GM18499 (cell line): ENCODE measurements at regions not wholly inside any gene's neighbourhood (a gene's known extent, or its start where the extent isn't known, plus 50 kb on each side); places are given as distances from the start of the nearest gene placed in this dataset.
"Not testable (repeated sequence)": the region's sequence is repeated elsewhere in the genome, so short reads cannot be mapped to it uniquely, and the experiment has no call there.

ENCODE experiments used
- ATAC-seq: cut with Tn5 transposase; IDR thresholded peaks from one replicate; pipeline ENCODE4 v1.9.1; 2021; ENCODE audit warnings: moderate number of reproducible peaks; ENCODE audit not compliant: insufficient read depth, unreplicated experiment

- ATAC-seq = no peak
Observed at GRCh38 chr1:70737125-70737524, 310.5 kb downstream of the PTGER3 start.

GRCh38 chr1:70738624-70739023 lies 309.0 kb downstream of the PTGER3 start:
- ATAC-seq = no peak

GRCh38 chr1:70745199-70745598 lies 302.4 kb downstream of the PTGER3 start:
- no peak for ATAC-seq

DNA sequence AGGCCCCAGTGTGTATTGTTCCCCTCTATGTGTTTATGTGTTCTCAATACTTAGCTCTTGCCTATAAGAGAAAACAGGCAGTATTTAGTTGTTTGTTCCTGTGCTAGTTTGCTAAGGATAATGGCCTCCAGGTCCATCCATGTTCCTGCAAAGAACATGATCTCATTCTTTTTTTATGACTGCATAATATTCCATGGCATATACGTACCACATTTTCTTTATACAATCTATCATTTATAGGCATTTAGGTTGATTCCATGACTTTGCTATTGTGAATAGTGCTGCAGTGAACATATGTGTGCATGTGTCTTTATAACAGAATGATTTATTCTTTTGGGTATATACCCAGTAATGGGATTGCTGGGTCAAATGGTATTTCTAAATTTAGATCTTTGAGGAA lies 301.6 kb downstream of the PTGER3 start:
- ATAC-seq = not testable (repeated sequence)

DNA sequence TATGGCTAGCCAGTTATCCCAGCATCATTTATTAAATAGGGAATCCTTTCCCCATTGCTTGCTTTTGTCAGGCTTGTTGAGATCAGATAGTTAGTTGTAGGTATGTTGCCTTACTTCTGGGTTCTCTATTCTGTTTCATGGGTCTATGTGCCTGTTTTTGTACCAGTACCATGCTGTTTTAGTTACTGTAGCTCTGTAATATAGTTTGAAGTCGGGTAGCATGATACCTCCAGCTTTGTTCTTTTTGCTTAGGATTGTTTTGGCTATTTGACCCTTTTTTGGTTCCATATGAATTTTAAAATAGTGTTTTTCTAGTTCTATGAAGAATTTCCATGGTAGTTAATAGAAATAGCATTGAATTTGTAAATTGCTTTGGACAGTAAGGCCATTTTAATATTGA lies 300.5 kb downstream of the PTGER3 start:
- ATAC-seq = not testable (repeated sequence)

- ATAC-seq = not testable (repeated sequence)
Observed at GRCh38 chr1:70751676-70752287, 295.8 kb downstream of the PTGER3 start.

- ATAC-seq = no peak
Observed at GRCh38 chr1:70754701-70755100, 292.9 kb downstream of the PTGER3 start.

DNA sequence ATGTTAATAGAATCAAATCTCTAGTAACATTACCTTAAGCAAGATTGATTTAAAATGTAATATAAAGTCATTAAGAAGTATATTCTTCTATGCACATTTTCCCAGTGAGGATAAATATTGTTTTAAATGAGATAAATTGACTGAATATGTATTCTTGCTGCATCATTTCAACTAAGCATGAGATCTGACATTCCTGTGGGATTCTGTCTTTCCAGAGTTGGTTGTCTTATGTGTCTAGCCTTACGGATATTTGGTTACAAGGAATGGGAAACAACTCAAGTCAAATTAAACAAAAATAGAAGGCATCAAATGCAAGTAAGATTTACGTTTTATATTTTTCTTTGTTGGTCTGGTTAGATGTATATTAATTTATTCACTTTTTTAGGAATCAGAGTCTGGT lies 287.5 kb downstream of the PTGER3 start:
- ATAC-seq = no peak

DNA sequence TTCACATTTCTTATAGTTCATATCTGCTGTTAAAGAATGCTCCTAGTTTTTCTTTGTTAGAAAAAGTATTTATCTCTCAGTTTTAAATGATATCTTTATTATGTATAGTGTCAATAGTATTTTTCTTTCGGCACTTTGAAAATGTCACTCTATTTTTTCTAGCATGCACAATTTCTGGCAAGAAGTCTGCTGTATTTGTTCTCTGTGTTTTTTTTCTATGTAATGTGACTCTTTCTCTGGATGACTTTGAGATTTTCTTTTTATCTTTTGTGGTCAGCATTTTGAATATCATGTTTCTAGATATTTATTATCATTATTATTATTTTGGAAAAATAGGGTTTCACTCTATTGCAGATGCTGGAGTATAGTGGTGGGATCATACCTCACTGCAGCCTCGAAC lies 285.2 kb downstream of the PTGER3 start:
- ATAC-seq = no peak

GRCh38 chr1:70764747-70765146 lies 282.9 kb downstream of the PTGER3 start:
- no peak for ATAC-seq

- no peak for ATAC-seq
Observed at GRCh38 chr1:70767377-70767776, 280.2 kb downstream of the PTGER3 start.

GRCh38 chr1:70768216-70768615 lies 279.4 kb downstream of the PTGER3 start:
- no peak for ATAC-seq

DNA sequence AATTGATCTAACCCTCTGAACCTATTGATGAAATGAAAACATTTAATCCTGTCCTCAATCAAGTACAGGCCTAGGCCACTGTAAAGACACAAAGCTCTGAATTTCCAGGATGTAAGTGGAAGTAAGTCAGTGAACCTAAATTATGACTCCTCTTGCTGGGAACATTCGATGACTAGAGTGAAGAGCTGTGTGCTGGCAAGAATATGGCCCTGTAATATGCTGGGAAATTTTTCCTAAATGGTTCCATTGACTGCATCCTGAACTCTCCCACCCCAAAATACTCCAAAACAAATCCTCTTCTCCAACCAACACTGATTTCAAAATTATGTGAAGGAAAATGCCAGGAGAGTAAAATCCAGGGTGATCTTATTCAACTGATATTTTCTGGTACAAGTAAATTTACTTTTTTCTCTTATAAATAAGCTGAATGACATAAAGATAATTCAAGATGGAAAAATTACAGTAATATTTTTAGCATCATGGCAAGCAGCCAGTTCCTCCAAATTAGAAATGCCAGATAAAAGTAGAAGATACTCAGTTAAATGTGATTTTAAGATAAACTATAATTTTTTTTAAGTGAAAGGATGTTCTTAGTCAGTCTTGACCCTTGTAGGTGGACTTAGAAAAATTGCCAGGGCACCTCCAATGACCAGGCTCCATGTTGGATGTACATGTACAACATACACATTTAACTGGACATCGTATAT lies 269.4 kb downstream of the PTGER3 start:
- ATAC-seq = no peak

DNA sequence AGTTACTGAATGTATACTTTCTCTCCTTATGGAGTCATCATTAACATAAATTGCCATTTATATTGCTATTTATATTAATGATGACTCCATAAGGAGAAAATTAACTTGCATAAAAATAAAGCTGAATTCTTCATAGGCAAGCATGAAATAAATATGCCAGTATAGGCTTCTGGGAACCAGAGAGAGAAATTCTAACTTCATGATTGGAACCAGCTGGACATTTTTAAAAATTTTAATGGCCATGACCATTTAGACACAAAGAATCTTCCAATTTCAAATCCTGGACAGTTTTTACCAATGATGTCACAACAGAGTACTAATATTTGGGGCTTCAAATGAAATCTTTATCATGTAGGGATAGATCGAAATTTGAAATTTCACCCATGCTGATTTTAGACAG lies 268.7 kb downstream of the PTGER3 start:
- no peak for ATAC-seq

DNA sequence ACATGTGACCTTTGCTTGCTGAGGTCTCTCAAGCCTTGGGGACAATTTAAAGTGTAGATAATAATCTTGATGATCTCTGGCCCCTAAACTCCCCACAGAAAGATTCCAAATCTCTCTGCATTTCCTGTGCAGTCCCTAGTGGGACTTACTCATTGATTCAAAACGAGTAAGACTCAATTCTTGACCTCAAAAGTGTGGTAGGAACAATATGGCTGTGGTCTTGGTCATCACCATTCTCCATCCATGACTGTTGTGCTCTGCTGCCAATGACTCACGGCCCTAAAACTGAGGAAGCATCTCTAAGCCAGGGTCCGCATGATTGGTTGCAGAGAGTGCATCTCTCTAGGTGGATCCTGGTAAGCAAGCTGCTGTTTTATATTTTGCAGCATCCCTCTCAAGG lies 268.0 kb downstream of the PTGER3 start:
- no peak for ATAC-seq

- no peak for ATAC-seq
Observed at GRCh38 chr1:70785287-70785686, 262.3 kb downstream of the PTGER3 start.

GRCh38 chr1:70790232-70790923 lies 257.2 kb downstream of the PTGER3 start:
- ATAC-seq = no peak

DNA sequence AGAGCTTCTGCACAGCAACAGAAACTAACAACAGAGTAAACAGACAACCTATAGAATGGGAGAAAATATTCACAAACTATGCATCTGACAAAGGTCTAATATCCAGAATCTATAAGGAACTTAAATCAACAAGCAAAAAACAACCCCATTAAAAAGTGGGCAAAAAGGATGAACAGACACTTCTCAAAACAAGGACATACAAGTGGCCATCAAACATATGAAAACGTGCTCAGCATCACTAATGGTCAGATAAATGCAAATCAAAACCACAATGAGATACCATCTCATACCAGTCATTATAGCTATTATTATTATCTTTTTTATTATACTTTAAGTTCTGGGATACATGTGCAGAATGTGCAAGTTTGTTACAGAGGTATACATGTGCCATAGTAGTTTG lies 252.6 kb downstream of the PTGER3 start:
- ATAC-seq = not testable (repeated sequence)

- ATAC-seq = not testable (repeated sequence)
Observed at GRCh38 chr1:70796298-70796697, 251.3 kb downstream of the PTGER3 start.

- not testable (repeated sequence) for ATAC-seq
Observed at GRCh38 chr1:70802625-70803024, 245.0 kb downstream of the PTGER3 start.

DNA sequence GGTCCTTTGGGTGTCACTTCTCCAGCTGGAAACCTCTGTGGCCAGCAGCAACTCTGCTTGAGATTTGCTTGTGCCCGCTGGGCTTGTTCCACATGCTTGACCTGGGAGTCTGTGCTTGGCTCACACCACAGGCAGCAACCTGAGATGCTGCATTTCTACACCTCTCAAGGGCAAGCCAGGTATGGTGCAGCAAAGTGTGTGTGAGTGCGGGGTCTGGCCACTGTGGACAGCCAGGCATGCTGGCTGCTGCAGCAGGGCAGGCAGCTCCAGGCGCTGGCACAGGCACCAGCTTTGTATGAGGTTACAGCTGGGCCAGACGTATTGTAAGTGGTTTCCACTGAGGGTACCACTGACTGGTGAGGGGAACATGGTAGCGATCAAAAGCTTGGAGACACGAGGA lies 242.0 kb downstream of the PTGER3 start:
- no peak for ATAC-seq
